ENCODE measurements at regions not wholly inside any gene's neighbourhood (a gene's known extent, or its start where the extent isn't known, plus 50 kb on each side); places are given as distances from the start of the nearest gene placed in this dataset.

DNA sequence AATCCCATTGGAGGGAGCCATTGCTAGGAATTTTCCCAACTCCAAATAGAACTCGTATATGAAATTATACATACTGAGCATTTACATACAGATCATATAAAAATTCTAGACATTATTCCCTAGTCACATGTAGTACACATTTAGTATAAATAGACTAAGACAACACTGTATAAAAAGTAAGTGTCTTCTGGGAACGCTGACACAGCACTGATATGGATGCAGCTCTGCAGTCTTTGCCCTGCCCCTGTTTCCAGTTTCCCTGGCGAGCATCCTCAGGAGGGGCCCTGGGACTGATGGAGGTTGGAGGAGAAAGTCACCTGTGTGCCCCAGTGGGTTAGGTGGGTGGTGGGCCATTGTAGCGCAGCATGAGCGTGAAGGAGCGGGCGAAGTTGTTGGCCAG lies 97.8 kb upstream of the CLMN start:
- no peak for TF ChIP-seq EZH2 (IDR thresholded peaks at IDR 0.05; ENCODE audit: insufficient read depth, low read length)
- TF ChIP-seq, protein P1, sequence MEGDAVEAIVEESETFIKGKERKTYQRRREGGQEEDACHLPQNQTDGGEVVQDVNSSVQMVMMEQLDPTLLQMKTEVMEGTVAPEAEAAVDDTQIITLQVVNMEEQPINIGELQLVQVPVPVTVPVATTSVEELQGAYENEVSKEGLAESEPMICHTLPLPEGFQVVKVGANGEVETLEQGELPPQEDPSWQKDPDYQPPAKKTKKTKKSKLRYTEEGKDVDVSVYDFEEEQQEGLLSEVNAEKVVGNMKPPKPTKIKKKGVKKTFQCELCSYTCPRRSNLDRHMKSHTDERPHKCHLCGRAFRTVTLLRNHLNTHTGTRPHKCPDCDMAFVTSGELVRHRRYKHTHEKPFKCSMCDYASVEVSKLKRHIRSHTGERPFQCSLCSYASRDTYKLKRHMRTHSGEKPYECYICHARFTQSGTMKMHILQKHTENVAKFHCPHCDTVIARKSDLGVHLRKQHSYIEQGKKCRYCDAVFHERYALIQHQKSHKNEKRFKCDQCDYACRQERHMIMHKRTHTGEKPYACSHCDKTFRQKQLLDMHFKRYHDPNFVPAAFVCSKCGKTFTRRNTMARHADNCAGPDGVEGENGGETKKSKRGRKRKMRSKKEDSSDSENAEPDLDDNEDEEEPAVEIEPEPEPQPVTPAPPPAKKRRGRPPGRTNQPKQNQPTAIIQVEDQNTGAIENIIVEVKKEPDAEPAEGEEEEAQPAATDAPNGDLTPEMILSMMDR (IDR thresholded peaks at IDR 0.05; ENCODE audit: insufficient read depth, low read depth, low read length), result no peak
